Upper lobe of left lung (tissue), 4 donors: ENCODE measurements at regions not wholly inside any gene's neighbourhood (a gene's known extent, or its start where the extent isn't known, plus 50 kb on each side); places are given as distances from the start of the nearest gene placed in this dataset.

ENCODE experiments used
- POLR2A ChIP-seq, 4 donors: fragments of 450-650 bp; IDR thresholded peaks; one replicate each; pipeline ENCODE4 v1.5.1; 2016 to 2017; ENCODE audit warnings: antibody characterized with exemption in 4 of 4, mild to moderate bottlenecking in 2 of 4
- TF ChIP-seq, protein P1 (sequence below), 6 experiments: fragments of 450-650 bp in 4 of 6; fragments of 200-600 bp in 2 of 6; sonication (generic) in 2 of 6; IDR thresholded peaks; one replicate each; pipeline ENCODE4 v1.5.1; 2016 to 2019; ENCODE audit warnings: antibody characterized with exemption in 6 of 6

DNA sequence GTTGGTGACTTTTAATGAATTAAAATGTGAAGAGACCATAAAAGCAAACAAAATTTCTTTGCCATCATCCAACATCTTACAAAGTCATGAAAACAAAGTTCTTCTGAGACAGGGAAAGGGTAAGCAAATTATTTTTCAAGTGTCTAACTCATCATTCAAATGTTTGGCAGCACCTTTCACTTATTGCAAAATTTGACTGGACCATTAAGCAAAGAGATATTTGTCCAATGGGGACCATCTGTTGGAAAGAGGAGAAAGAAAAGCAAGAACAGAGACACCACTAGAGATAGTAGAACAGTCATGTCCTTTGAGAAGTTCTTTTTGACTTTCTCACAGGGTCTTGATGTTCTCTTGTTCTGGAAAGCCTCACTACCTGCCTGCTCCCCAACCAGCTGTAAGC lies 330.1 kb downstream of the PAPSS1 start:
- TF ChIP-seq, protein P1, sequence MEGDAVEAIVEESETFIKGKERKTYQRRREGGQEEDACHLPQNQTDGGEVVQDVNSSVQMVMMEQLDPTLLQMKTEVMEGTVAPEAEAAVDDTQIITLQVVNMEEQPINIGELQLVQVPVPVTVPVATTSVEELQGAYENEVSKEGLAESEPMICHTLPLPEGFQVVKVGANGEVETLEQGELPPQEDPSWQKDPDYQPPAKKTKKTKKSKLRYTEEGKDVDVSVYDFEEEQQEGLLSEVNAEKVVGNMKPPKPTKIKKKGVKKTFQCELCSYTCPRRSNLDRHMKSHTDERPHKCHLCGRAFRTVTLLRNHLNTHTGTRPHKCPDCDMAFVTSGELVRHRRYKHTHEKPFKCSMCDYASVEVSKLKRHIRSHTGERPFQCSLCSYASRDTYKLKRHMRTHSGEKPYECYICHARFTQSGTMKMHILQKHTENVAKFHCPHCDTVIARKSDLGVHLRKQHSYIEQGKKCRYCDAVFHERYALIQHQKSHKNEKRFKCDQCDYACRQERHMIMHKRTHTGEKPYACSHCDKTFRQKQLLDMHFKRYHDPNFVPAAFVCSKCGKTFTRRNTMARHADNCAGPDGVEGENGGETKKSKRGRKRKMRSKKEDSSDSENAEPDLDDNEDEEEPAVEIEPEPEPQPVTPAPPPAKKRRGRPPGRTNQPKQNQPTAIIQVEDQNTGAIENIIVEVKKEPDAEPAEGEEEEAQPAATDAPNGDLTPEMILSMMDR (IDR thresholded peaks at IDR 0.05): no peak
- TF ChIP-seq POLR2A (IDR thresholded peaks at IDR 0.05): no peak
